GM12878 (cell line): ENCODE measurements at regions not wholly inside any gene's neighbourhood (a gene's known extent, or its start where the extent isn't known, plus 50 kb on each side); places are given as distances from the start of the nearest gene placed in this dataset.

Experiments used
- BACH1 ChIP-seq: fragments of 450-650 bp; IDR thresholded peaks from 2 replicates; pipeline ENCODE4 v1.6.1; 2017; ENCODE audit warnings: mild to moderate bottlenecking, borderline replicate concordance
- EED ChIP-seq: sonication (generic); IDR thresholded peaks from 2 replicates; pipeline ENCODE4 v1.6.1; 2016; ENCODE audit warnings: antibody characterized with exemption, low read depth
- EZH2 ChIP-seq: IDR thresholded peaks from 2 replicates; pipeline ENCODE4 v1.6.1; 2012; ENCODE audit warnings: low read depth, mild to moderate bottlenecking, control low read depth, inconsistent platforms, low read length, borderline replicate concordance; ENCODE audit not compliant: control insufficient read depth
- FOXM1 ChIP-seq: IDR thresholded peaks from 2 replicates; pipeline ENCODE4 v1.6.1; 2012; ENCODE audit warnings: low read depth, mild to moderate bottlenecking, inconsistent platforms, low read length, moderate library complexity
- NR2F1 ChIP-seq: fragments of 450-650 bp; conservative IDR thresholded peaks from 2 replicates; pipeline ENCODE4 v1.6.1; 2017; ENCODE audit warnings: mild to moderate bottlenecking
- POLR2A ChIP-seq: IDR thresholded peaks from 2 replicates; pipeline ENCODE4 v1.6.1; 2011; ENCODE audit warnings: low read depth, mild to moderate bottlenecking, low read length
- SMC3 ChIP-seq: IDR thresholded peaks from 2 replicates; pipeline ENCODE4 v1.6.1; 2011; ENCODE audit warnings: low read length, improper control_type of control experiment, borderline replicate concordance
- SREBF1 ChIP-seq: IDR thresholded peaks from 2 replicates; pipeline ENCODE4 v1.6.1; 2012; ENCODE audit warnings: mild to moderate bottlenecking, low read length
- TAF1 ChIP-seq: IDR thresholded peaks from 2 replicates; pipeline ENCODE4 v1.6.1; 2011; ENCODE audit warnings: mild to moderate bottlenecking, low read depth, low read length, borderline replicate concordance
- TF ChIP-seq, protein P1 (sequence below), 3 experiments: IDR thresholded peaks in 2 of 3; conservative IDR thresholded peaks in 1 of 3; 2 replicates each; pipeline ENCODE4 v1.5.1; 2011; ENCODE audit warnings: low read depth in 3 of 3, low read length in 3 of 3, mild to moderate bottlenecking in 3 of 3, control low read depth in 2 of 3, moderate library complexity in 2 of 3, inconsistent platforms in 1 of 3, mixed read lengths in 1 of 3; ENCODE audit not compliant: control insufficient read depth in 2 of 3, insufficient read depth in 1 of 3; ENCODE audit errors: extremely low read depth in 1 of 3
- TF ChIP-seq, protein P2 (sequence below): IDR thresholded peaks from 2 replicates; pipeline ENCODE4 v1.6.1; 2012; ENCODE audit warnings: mild to moderate bottlenecking, low read depth, low read length

DNA sequence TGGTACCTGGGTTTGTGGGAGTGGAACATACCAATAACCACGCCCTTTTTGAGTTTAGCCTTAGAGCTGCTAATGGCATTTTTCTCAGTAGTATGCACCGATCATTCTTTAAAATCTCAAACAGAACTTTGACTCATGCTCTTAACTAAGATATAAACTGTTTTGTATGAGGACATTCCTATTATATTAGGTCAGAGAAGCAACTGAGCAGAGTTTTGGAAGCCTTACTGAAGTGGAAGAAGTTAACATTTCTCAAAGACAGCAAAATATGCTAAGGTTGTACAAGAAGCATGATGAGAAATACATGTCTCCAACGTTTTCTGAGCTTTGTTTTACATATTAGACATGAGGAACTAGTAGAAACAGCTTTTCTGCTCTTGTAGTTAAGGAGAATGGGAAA lies 819.2 kb downstream of the FSCB start:
- TF ChIP-seq, protein P1, sequence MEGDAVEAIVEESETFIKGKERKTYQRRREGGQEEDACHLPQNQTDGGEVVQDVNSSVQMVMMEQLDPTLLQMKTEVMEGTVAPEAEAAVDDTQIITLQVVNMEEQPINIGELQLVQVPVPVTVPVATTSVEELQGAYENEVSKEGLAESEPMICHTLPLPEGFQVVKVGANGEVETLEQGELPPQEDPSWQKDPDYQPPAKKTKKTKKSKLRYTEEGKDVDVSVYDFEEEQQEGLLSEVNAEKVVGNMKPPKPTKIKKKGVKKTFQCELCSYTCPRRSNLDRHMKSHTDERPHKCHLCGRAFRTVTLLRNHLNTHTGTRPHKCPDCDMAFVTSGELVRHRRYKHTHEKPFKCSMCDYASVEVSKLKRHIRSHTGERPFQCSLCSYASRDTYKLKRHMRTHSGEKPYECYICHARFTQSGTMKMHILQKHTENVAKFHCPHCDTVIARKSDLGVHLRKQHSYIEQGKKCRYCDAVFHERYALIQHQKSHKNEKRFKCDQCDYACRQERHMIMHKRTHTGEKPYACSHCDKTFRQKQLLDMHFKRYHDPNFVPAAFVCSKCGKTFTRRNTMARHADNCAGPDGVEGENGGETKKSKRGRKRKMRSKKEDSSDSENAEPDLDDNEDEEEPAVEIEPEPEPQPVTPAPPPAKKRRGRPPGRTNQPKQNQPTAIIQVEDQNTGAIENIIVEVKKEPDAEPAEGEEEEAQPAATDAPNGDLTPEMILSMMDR (IDR thresholded peaks at IDR 0.05 in 2 of 3, conservative IDR thresholded peaks at IDR 0.05 in 1 of 3; ENCODE audit: control insufficient read depth in 2 of 3, extremely low read depth in 1 of 3, insufficient read depth in 1 of 3, low read depth in 3 of 3, low read length in 3 of 3): no peak
- no peak for TF ChIP-seq BACH1
- TF ChIP-seq NR2F1: no peak
- no peak for TF ChIP-seq POLR2A
- TF ChIP-seq FOXM1: no peak
- TF ChIP-seq SREBF1: no peak
- TF ChIP-seq SMC3: no peak
- TF ChIP-seq, protein P2, sequence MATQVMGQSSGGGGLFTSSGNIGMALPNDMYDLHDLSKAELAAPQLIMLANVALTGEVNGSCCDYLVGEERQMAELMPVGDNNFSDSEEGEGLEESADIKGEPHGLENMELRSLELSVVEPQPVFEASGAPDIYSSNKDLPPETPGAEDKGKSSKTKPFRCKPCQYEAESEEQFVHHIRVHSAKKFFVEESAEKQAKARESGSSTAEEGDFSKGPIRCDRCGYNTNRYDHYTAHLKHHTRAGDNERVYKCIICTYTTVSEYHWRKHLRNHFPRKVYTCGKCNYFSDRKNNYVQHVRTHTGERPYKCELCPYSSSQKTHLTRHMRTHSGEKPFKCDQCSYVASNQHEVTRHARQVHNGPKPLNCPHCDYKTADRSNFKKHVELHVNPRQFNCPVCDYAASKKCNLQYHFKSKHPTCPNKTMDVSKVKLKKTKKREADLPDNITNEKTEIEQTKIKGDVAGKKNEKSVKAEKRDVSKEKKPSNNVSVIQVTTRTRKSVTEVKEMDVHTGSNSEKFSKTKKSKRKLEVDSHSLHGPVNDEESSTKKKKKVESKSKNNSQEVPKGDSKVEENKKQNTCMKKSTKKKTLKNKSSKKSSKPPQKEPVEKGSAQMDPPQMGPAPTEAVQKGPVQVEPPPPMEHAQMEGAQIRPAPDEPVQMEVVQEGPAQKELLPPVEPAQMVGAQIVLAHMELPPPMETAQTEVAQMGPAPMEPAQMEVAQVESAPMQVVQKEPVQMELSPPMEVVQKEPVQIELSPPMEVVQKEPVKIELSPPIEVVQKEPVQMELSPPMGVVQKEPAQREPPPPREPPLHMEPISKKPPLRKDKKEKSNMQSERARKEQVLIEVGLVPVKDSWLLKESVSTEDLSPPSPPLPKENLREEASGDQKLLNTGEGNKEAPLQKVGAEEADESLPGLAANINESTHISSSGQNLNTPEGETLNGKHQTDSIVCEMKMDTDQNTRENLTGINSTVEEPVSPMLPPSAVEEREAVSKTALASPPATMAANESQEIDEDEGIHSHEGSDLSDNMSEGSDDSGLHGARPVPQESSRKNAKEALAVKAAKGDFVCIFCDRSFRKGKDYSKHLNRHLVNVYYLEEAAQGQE: no peak
- no peak for TF ChIP-seq TAF1
- no peak for TF ChIP-seq EZH2
- no peak for TF ChIP-seq EED
